Nephron (organoid): ENCODE measurements at regions not wholly inside any gene's neighbourhood (a gene's known extent, or its start where the extent isn't known, plus 50 kb on each side); places are given as distances from the start of the nearest gene placed in this dataset.
A peak's percentile ranks its signal among the peaks of the same experiment; 100 is the strongest.

Experiments used
- H3K27ac Mint-ChIP-seq, 3 experiments: 2 replicates each; pipeline ENCODE4 v1.8.0; 2020; ENCODE audit warnings: mixed read lengths in 3 of 3, mild to moderate bottlenecking in 2 of 3, moderate library complexity in 1 of 3
- H3K27me3 Mint-ChIP-seq: 2 replicates; pipeline ENCODE4 v1.8.0; 2021; ENCODE audit warnings: low read depth, mild to moderate bottlenecking, moderate library complexity, mixed read lengths
- H3K36me3 Mint-ChIP-seq: 2 replicates; pipeline ENCODE4 v1.8.0; 2020; ENCODE audit warnings: low read depth, mixed read lengths
- H3K4me1 Mint-ChIP-seq: 2 replicates; pipeline ENCODE4 v1.8.0; 2020; ENCODE audit warnings: mixed read lengths
- H3K4me3 Mint-ChIP-seq, 3 experiments: 2 replicates each; pipeline ENCODE4 v1.8.0; 2020; ENCODE audit warnings: mild to moderate bottlenecking in 3 of 3, mixed read lengths in 3 of 3, moderate library complexity in 2 of 3
- H3K9me3 Mint-ChIP-seq: 2 replicates; pipeline ENCODE4 v1.8.0; 2020; ENCODE audit warnings: mixed read lengths
- TF ChIP-seq, protein P1 (sequence below), 3 experiments: fragments of 200-600 bp; sonication (generic); IDR thresholded peaks; one replicate each; pipeline ENCODE4 v1.5.0; 2021; ENCODE audit warnings: antibody characterized with exemption in 3 of 3; ENCODE audit not compliant: unreplicated experiment in 3 of 3

DNA sequence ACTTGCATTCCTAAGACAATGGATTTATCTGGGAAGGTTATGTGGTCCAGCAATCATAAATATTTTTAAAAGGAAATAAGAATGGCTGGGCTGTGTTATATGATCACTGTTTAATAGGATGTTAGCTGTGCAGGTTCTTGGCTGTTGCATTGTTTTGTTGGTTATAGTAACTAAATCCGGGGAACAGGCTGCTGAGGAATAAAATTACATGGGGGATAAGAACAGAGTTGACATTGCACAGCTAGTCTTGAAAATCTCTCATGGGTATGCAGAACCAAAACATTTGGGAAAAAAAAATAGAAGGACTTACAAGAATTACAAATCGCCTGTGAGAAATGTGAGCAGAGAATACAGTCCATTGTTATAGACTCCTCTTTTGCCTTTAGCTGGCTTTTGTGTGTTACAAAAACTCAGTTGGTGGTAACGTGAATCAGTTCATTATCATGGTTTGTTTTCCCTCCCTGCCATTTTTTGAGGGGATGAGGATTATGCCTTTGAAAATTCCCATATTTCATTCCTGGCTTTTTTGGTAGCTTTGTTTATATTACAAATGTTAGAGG lies 375.3 kb upstream of the DAB2 start:
- no peaks in the 10 kb centered on the region for H3K9me3 Mint-ChIP-seq
- H3K36me3 Mint-ChIP-seq, result no peaks in the 10 kb centered on the region

DNA sequence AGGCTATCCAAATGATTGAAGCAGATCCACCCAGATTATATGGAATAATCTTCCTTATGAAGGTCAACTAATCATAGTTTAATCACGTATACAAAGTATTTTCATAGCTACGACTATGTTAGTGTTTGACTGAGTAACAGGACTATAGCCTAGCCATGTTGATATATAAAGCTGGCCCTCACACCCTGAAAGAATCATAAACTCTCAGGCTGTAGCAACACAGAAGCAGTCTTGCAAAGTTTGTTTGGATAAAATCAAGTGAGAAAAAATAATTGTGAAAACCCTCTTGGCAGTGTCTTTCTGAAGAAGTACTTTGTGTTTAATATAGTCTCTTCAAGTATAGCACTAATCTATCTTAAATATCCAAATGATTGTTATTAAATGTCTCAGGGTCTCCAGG lies 374.5 kb upstream of the DAB2 start:
- no peaks in the 10 kb centered on the region for H3K27me3 Mint-ChIP-seq
- H3K4me3 Mint-ChIP-seq, result no peak overlapping the region
- TF ChIP-seq, protein P1, sequence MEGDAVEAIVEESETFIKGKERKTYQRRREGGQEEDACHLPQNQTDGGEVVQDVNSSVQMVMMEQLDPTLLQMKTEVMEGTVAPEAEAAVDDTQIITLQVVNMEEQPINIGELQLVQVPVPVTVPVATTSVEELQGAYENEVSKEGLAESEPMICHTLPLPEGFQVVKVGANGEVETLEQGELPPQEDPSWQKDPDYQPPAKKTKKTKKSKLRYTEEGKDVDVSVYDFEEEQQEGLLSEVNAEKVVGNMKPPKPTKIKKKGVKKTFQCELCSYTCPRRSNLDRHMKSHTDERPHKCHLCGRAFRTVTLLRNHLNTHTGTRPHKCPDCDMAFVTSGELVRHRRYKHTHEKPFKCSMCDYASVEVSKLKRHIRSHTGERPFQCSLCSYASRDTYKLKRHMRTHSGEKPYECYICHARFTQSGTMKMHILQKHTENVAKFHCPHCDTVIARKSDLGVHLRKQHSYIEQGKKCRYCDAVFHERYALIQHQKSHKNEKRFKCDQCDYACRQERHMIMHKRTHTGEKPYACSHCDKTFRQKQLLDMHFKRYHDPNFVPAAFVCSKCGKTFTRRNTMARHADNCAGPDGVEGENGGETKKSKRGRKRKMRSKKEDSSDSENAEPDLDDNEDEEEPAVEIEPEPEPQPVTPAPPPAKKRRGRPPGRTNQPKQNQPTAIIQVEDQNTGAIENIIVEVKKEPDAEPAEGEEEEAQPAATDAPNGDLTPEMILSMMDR (IDR thresholded peaks at IDR 0.05; ENCODE audit: unreplicated experiment in 3 of 3), result no peak
- H3K9me3 Mint-ChIP-seq, result peaks cover 2% of the 10 kb centered on the region
- no peaks in the 10 kb centered on the region for H3K36me3 Mint-ChIP-seq
- no peak overlapping the region for H3K27ac Mint-ChIP-seq
- H3K4me1 Mint-ChIP-seq, result peaks cover 23% of the 10 kb centered on the region

More for the DNA sequence above, 375.3 kb upstream of the DAB2 start:
- Mint-ChIP-seq H3K27ac (peak overlapping the region in 1 of 3 experiments; percentile 16), H3K4me3 (no peak overlapping the region), H3K27me3 (no peaks in the 10 kb centered on the region), H3K4me1 (peaks cover 14% of the 10 kb centered on the region)
- TF ChIP-seq, protein P1 (IDR thresholded peaks at IDR 0.05; ENCODE audit: unreplicated experiment in 3 of 3), result no peak

DNA sequence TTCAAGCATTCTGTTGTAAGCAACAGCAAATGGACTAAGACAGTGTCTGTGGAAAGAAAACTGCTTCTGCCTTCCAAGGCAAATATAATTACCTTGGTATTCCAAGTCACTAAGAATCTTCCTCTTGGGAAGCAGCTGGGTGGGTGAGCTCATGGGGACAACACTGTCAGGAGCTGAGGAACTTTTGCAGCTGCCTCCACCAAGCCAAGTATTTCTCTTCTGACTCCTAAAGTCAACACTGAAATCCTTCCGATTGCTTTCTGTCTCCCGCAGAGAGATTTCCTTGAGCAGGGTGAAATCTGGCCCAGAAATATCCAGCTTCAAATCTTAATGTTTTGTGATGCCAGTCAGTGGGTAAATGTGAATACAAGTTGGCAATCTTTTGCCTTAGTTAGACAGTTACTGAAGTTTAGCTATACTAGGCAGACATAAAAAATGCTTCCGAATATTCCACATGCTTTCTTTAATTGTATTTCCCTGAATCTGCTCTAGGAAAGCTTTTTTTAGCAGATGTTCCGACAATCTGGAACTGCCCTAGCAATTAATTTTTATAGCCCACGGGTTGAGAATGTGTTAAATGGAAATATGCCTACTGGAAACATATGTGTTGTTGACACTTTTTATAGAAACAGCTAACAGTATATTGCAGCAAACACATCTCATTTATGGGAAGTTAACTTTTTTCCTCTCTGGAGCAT lies 369.9 kb upstream of the DAB2 start:
- peaks cover 6% of the 10 kb centered on the region for H3K27me3 Mint-ChIP-seq
- no peak overlapping the region for H3K4me3 Mint-ChIP-seq
- H3K27ac Mint-ChIP-seq, result peak overlapping the region in 1 of 3 experiments; percentile 18
- H3K9me3 Mint-ChIP-seq, result peaks cover 8% of the 10 kb centered on the region
- H3K36me3 Mint-ChIP-seq, result no peaks in the 10 kb centered on the region
- TF ChIP-seq, protein P1 (IDR thresholded peaks at IDR 0.05; ENCODE audit: unreplicated experiment in 3 of 3), result no peak
- H3K4me1 Mint-ChIP-seq, result peaks cover 23% of the 10 kb centered on the region

DNA sequence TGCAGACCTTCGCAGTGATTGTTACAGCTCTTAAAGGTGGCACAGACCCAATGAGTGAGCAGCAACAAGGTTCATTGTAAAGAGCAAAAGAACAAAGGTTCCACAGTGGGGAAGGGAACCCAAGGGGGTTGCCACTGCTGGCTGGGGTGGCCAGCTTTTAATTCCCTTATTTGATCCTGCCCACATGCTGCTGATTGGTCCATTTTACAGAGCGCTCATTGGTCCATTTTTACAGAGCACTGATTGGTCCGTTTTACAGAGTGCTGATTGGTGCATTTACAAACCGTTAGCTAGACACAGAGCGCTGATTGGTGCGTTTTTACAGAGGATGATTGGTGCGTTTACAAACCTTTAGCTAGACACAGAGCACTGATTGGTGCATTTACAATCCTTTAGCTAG lies 360.6 kb upstream of the DAB2 start:
- peaks cover 7% of the 10 kb centered on the region for H3K36me3 Mint-ChIP-seq
- H3K27ac Mint-ChIP-seq, result no peak overlapping the region
- no peak overlapping the region for H3K4me3 Mint-ChIP-seq
- peaks cover 14% of the 10 kb centered on the region for H3K9me3 Mint-ChIP-seq
- H3K27me3 Mint-ChIP-seq, result peaks cover 7% of the 10 kb centered on the region
- TF ChIP-seq, protein P1 (IDR thresholded peaks at IDR 0.05; ENCODE audit: unreplicated experiment in 3 of 3), result no peak
- peaks cover 11% of the 10 kb centered on the region for H3K4me1 Mint-ChIP-seq

DNA sequence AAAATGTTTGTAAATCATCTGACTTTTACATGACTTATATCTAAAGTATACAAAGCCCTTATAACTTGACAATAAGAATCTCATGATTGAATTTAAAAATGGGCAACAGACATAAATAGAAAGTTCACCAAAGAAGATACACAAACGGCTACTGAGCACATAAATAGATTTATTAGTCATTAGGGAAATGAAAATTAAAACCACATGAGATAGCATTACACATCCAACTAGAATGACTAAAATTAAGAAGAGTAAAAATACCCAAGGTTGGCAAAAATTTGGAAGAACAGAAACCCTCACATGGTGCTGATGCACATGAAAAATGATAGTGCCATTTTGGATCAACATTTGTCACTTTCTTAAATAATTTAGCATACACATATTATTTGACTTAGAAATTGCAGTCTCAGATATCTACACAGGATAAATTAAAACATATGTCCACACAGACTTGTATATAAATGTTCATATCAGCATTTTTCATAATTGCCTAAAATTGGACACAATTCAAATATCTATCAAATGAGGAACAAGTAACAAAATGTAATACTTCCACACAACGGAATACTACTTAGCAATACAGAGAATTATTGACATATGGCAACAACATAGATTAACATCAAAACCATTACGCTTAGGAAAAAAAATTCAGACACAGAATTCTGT lies 359.1 kb upstream of the DAB2 start:
- peaks cover 14% of the 10 kb centered on the region for H3K9me3 Mint-ChIP-seq
- TF ChIP-seq, protein P1 (IDR thresholded peaks at IDR 0.05; ENCODE audit: unreplicated experiment in 3 of 3), result no peak
- peaks cover 16% of the 10 kb centered on the region for H3K4me1 Mint-ChIP-seq
- H3K27me3 Mint-ChIP-seq, result peaks cover 7% of the 10 kb centered on the region
- H3K4me3 Mint-ChIP-seq, result no peak overlapping the region
- H3K27ac Mint-ChIP-seq, result no peak overlapping the region
- peaks cover 7% of the 10 kb centered on the region for H3K36me3 Mint-ChIP-seq
